C4-2B (cell line): ENCODE measurements at regions not wholly inside any gene's neighbourhood (a gene's known extent, or its start where the extent isn't known, plus 50 kb on each side); places are given as distances from the start of the nearest gene placed in this dataset.

Experiments used
- CTCF ChIP-seq: fragments of 450-650 bp; conservative IDR thresholded peaks from 2 replicates; pipeline ENCODE4 v1.5.1; 2017; ENCODE audit warnings: mild to moderate bottlenecking
- ZFX ChIP-seq: fragments of 450-650 bp; IDR thresholded peaks from 2 replicates; pipeline ENCODE4 v1.6.1; 2017

GRCh38 chr5:67659288-67659687 lies 462.7 kb upstream of the CD180 start:
- TF ChIP-seq CTCF (no peak), ZFX (no peak)
